OCI-LY3 (cell line): ENCODE measurements at regions not wholly inside any gene's neighbourhood (a gene's known extent, or its start where the extent isn't known, plus 50 kb on each side); places are given as distances from the start of the nearest gene placed in this dataset.

Experiments
- H2AFZ ChIP-seq: fragments of 200-600, 300-600 bp; shearing (Covaris generic); 2 replicates; pipeline ENCODE4 v1.6.0; 2014; ENCODE audit warnings: antibody characterized with exemption, low read depth, low read length
- H3K27ac ChIP-seq: fragments of 200-600, 300-600 bp; sonication (generic); 2 replicates; pipeline ENCODE4 v1.5.1; 2014; ENCODE audit warnings: mild to moderate bottlenecking, low read length, moderate library complexity, mixed read lengths
- H3K27me3 ChIP-seq: fragments of 200-600, 300-600 bp; sonication (generic); 2 replicates; pipeline ENCODE4 v1.6.1; 2014; ENCODE audit warnings: low read depth, low read length, mixed read lengths
- H3K36me3 ChIP-seq: fragments of 200-600, 300-600 bp; sonication (generic); replicated peaks from 2 replicates; pipeline ENCODE3; 2014; ENCODE audit warnings: low read depth, low read length, mixed read lengths
- H3K4me1 ChIP-seq: fragments of 300-600, 200-600 bp; sonication (generic); 2 replicates; pipeline ENCODE4 v1.6.1; 2014; ENCODE audit warnings: low read length, mixed read lengths
- H3K4me2 ChIP-seq: fragments of 200-600, 300-600 bp; sonication (generic); 2 replicates; pipeline ENCODE4 v1.6.1; 2014; ENCODE audit warnings: low read length, mixed read lengths
- H3K4me3 ChIP-seq: fragments of 300-600, 200-600 bp; sonication (generic); 2 replicates; pipeline ENCODE4 v1.5.1; 2014; ENCODE audit warnings: antibody characterized with exemption, mild to moderate bottlenecking, low read length, moderate library complexity
- H3K79me2 ChIP-seq: fragments of 300-600, 200-600 bp; shearing (Covaris generic); 2 replicates; pipeline ENCODE4 v1.6.1; 2014; ENCODE audit warnings: mild to moderate bottlenecking, low read length, mixed read lengths
- H3K9ac ChIP-seq: fragments of 300-600, 200-600 bp; shearing (Covaris generic); 2 replicates; pipeline ENCODE4 v1.6.0; 2014; ENCODE audit warnings: mild to moderate bottlenecking, low read length, moderate library complexity
- H3K9me3 ChIP-seq: fragments of 200-600, 300-600 bp; shearing (Covaris generic); 2 replicates; pipeline ENCODE4 v1.6.1; 2014; ENCODE audit warnings: low read length, mixed read lengths; ENCODE audit not compliant: insufficient read depth
- H4K20me1 ChIP-seq: fragments of 200-600, 300-600 bp; sonication (generic); 2 replicates; pipeline ENCODE4 v1.6.1; 2016; ENCODE audit warnings: low read length, mixed read lengths; ENCODE audit not compliant: insufficient read depth
- CTCF ChIP-seq: fragments of 200-600, 300-600 bp; sonication (generic); IDR thresholded peaks from 2 replicates; pipeline ENCODE4 v1.5.1; 2014; ENCODE audit warnings: antibody characterized with exemption, low read length, low read depth
- EZH2phosphoT487 ChIP-seq: fragments of 200-600 bp; shearing (Covaris generic); IDR thresholded peaks from 2 replicates; pipeline ENCODE4 v1.6.1; 2018; ENCODE audit warnings: antibody characterized with exemption, mixed run types, low read depth

GRCh38 chr18:70663141-70663540 is 374.3 kb downstream of the SOCS6 start:
- Histone ChIP-seq H3K27me3 (no peaks in the 10 kb centered on the region), H3K36me3 (no peaks in the 10 kb centered on the region), H3K4me1 (no peaks in the 10 kb centered on the region), H3K4me2 (no peak overlapping the region), H3K79me2 (no peaks in the 10 kb centered on the region), H3K4me3 (no peak overlapping the region), H3K9ac (no peak overlapping the region), H3K9me3 (no peaks in the 10 kb centered on the region), H4K20me1 (no peaks in the 10 kb centered on the region), H2AFZ (no peak overlapping the region), H3K27ac (no peak overlapping the region)
- TF ChIP-seq EZH2phosphoT487 = no peak
- TF ChIP-seq CTCF = no peak

- no peak overlapping the region for H3K4me3 ChIP-seq
- no peaks in the 10 kb centered on the region for H3K9me3 ChIP-seq
- no peaks in the 10 kb centered on the region for H3K36me3 ChIP-seq
- H3K9ac ChIP-seq = no peak overlapping the region
- H2AFZ ChIP-seq = no peak overlapping the region
- H3K27ac ChIP-seq = no peak overlapping the region
- H3K4me2 ChIP-seq = no peak overlapping the region
- no peaks in the 10 kb centered on the region for H3K79me2 ChIP-seq
- no peaks in the 10 kb centered on the region for H4K20me1 ChIP-seq
- TF ChIP-seq CTCF = no peak
- no peak for TF ChIP-seq EZH2phosphoT487
- no peaks in the 10 kb centered on the region for H3K27me3 ChIP-seq
- H3K4me1 ChIP-seq = no peaks in the 10 kb centered on the region
Observed at GRCh38 chr18:70662588-70662987, 373.7 kb downstream of the SOCS6 start.

GRCh38 chr18:70659036-70659925 is 370.4 kb downstream of the SOCS6 start:
- no peak overlapping the region for H2AFZ ChIP-seq

More at GRCh38 chr18:70659036-70659925, 370.4 kb downstream of the SOCS6 start:
- H3K4me2 ChIP-seq = no peak overlapping the region
- no peak overlapping the region for H3K9ac ChIP-seq
- H4K20me1 ChIP-seq = no peaks in the 10 kb centered on the region
- no peak overlapping the region for H3K27ac ChIP-seq
- no peaks in the 10 kb centered on the region for H3K27me3 ChIP-seq
- no peaks in the 10 kb centered on the region for H3K4me1 ChIP-seq
- no peaks in the 10 kb centered on the region for H3K79me2 ChIP-seq
- no peak overlapping the region for H3K4me3 ChIP-seq
- no peak for TF ChIP-seq EZH2phosphoT487
- no peak for TF ChIP-seq CTCF
- H3K9me3 ChIP-seq = no peaks in the 10 kb centered on the region
- H3K36me3 ChIP-seq = no peaks in the 10 kb centered on the region
